KBM-7 (cell line): ENCODE measurements at regions not wholly inside any gene's neighbourhood (a gene's known extent, or its start where the extent isn't known, plus 50 kb on each side); places are given as distances from the start of the nearest gene placed in this dataset.

Experiments used
- DNase-seq: peaks from one replicate; pipeline ENCODE4 v3.0.0-alpha.2; 2015
- in situ Hi-C: fragments of 300-500 bp; cut with MboI; formaldehyde crosslinking; loops from 2 replicates; pipeline ENCODE4 v1.14.3; 2020; ENCODE audit warnings: low sequenced_read_pairs, low pct_unique_long_range_greater_than_20kb, mixed read lengths

GRCh38 chrX:7318241-7318640, 170.3 kb upstream of the PUDP start:
- DNase-seq = no peak
- in situ Hi-C loops = no loop called here

- DNase-seq = no peak
- in situ Hi-C loops = no loop called here
Observed at GRCh38 chrX:7316887-7317286, 168.9 kb upstream of the PUDP start.

- in situ Hi-C loops = no loop called here
- DNase-seq = no peak
Observed at GRCh38 chrX:7316280-7316679, 168.3 kb upstream of the PUDP start.

- in situ Hi-C loops = no loop called here
- no peak for DNase-seq
Observed at GRCh38 chrX:7314425-7314824, 166.5 kb upstream of the PUDP start.

- in situ Hi-C loops = no loop called here
- DNase-seq = no peak
Observed at GRCh38 chrX:7307720-7308119, 159.8 kb upstream of the PUDP start.

- in situ Hi-C loops = no loop called here
- DNase-seq = no peak
Observed at GRCh38 chrX:7294483-7294882, 146.5 kb upstream of the PUDP start.

- DNase-seq = no peak
- in situ Hi-C loops = no loop called here
Observed at GRCh38 chrX:7286168-7286837, 138.3 kb upstream of the PUDP start.

GRCh38 chrX:7285765-7286164, 137.8 kb upstream of the PUDP start:
- in situ Hi-C loops = no loop called here
- no peak for DNase-seq

GRCh38 chrX:7283741-7284140, 135.8 kb upstream of the PUDP start:
- in situ Hi-C loops = no loop called here
- no peak for DNase-seq

- DNase-seq = no peak
Observed at GRCh38 chrX:7280520-7280919, 132.6 kb upstream of the PUDP start.

GRCh38 chrX:7272346-7272745, 124.4 kb upstream of the PUDP start:
- in situ Hi-C loops = no loop called here
- DNase-seq = no peak

More at GRCh38 chrX:7280520-7280919, 132.6 kb upstream of the PUDP start:
- in situ Hi-C loops = no loop called here

- in situ Hi-C loops = no loop called here
- DNase-seq = no peak
Observed at GRCh38 chrX:7270933-7271332, 123.0 kb upstream of the PUDP start.

- in situ Hi-C loops = no loop called here
- DNase-seq = no peak
Observed at GRCh38 chrX:7269991-7270390, 122.0 kb upstream of the PUDP start.

GRCh38 chrX:7269589-7269988, 121.6 kb upstream of the PUDP start:
- in situ Hi-C loops = no loop called here
- DNase-seq = no peak

- in situ Hi-C loops = no loop called here
- DNase-seq = no peak
Observed at GRCh38 chrX:7266288-7266687, 118.3 kb upstream of the PUDP start.

- DNase-seq = no peak
- in situ Hi-C loops = no loop called here
Observed at GRCh38 chrX:7264399-7264798, 116.4 kb upstream of the PUDP start.

- in situ Hi-C loops = no loop called here
- DNase-seq = no peak
Observed at GRCh38 chrX:7263961-7264360, 116.0 kb upstream of the PUDP start.

GRCh38 chrX:7263330-7263729, 115.4 kb upstream of the PUDP start:
- no peak for DNase-seq
- in situ Hi-C loops = no loop called here

GRCh38 chrX:7262551-7262950, 114.6 kb upstream of the PUDP start:
- in situ Hi-C loops = no loop called here
- DNase-seq = no peak

- no peak for DNase-seq
- in situ Hi-C loops = no loop called here
Observed at GRCh38 chrX:7261672-7262332, 113.8 kb upstream of the PUDP start.

GRCh38 chrX:7254144-7254543, 106.2 kb upstream of the PUDP start:
- in situ Hi-C loops = no loop called here
- no peak for DNase-seq
